ENCODE measurements at regions not wholly inside any gene's neighbourhood (a gene's known extent, or its start where the extent isn't known, plus 50 kb on each side); places are given as distances from the start of the nearest gene placed in this dataset.

- no peak for FAIRE-seq
Observed at GRCh38 chr9:75775166-75775565, 115.3 kb upstream of the PCSK5 start.

DNA sequence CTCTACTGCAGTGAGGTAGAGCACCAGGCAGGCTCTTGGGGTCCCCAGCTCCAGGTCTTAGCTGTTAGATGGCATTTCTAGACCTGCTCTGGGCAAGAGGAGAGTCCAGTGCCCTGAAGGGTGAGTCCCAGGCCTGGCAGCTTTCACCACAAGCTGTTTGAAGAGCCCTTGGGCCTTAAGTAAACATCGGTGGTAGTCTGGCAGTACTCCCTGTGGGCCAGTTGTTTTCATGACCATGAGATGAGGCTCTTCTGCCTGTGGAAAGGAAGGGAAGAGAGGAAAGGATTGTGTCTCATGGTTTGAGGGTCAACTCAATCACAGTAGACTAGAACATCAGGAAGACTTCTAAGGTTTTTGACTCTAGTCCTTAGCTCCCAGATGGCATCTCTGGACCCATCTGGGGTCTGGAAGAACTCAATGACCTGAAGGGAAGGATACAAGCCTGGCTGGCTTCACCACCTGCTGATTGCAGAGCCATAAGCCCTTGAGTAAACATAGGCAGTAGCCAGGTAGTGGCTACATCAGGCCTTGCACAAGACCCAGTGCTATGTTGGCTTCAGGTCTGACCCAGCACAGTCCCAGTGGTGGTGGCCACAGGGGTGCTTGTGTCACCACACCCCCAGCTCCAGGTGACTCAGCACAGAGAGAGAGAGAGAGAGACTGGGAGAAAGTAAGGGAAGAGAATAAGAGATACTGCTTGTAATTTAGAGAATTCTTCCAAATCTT, 114.3 kb upstream of the PCSK5 start:
- TF ChIP-seq MYC (IDR thresholded peaks at IDR 0.05; ENCODE audit: low read depth, low read length) (no peak), FOS (IDR thresholded peaks at IDR 0.05; ENCODE audit: borderline replicate concordance, insufficient read depth, low read length) (no peak)
- Histone ChIP-seq H4K20me1 (replicated peaks; ENCODE audit: control insufficient read depth, extremely low read depth, insufficient read depth, low read length) (no peaks in the 10 kb centered on the region), H2AFZ (ENCODE audit: low read depth, low read length) (no peak overlapping the region), H3K9ac (replicated peaks; ENCODE audit: extremely low read depth, insufficient read depth, low read length) (no peak overlapping the region), H3K9me1 (replicated peaks; ENCODE audit: control insufficient read depth, extremely low read depth, insufficient read depth, low read length) (no peaks in the 10 kb centered on the region), H3K4me2 (ENCODE audit: insufficient read depth, low read length) (no peak overlapping the region), H3K27ac (ENCODE audit: insufficient read depth, low read depth, low read length) (no peak overlapping the region), H3K4me3 (replicated peaks in 1 of 3; ENCODE audit: insufficient read depth in 1 of 3, low read depth in 1 of 3, low read length in 3 of 3) (no peak overlapping the region), H3K36me3 (ENCODE audit: control insufficient read depth in 2 of 2, extremely low read depth in 1 of 2, insufficient read depth in 2 of 2, low read length in 2 of 2) (no peaks in the 10 kb centered on the region), H3K27me3 (ENCODE audit: control insufficient read depth in 2 of 2, insufficient read depth in 2 of 2, low read length in 2 of 2) (no peaks in the 10 kb centered on the region), H3K9me3 (replicated peaks; ENCODE audit: control insufficient read depth, insufficient read depth, low read length) (no peaks in the 10 kb centered on the region), H3K4me1 (ENCODE audit: control insufficient read depth, extremely low read depth, insufficient read depth, low read length) (no peaks in the 10 kb centered on the region), H3K79me2 (ENCODE audit: control insufficient read depth, insufficient read depth, low read length) (no peaks in the 10 kb centered on the region)
- POLR2A ChIA-PET = no interaction called here
- FAIRE-seq (no peak), DNase-seq (ENCODE audit: low read depth, low spot score) (no peak)
- dilution Hi-C loops (cut with MboI; ENCODE audit: extremely low pct_ligation_motif_present, low sequenced_read_pairs) (no loop called here), intact Hi-C loops (cut with micrococcal nuclease) (no loop called here)
- no TSS peak for BruUV-seq (replicated peaks)
- CTCF ChIA-PET = no interaction called here

More at GRCh38 chr9:75775166-75775565, 115.3 kb upstream of the PCSK5 start:
- H3K9me3 ChIP-seq (replicated peaks; ENCODE audit: control insufficient read depth, insufficient read depth, low read length) = no peaks in the 10 kb centered on the region
- H3K27me3 ChIP-seq (ENCODE audit: control insufficient read depth in 2 of 2, insufficient read depth in 2 of 2, low read length in 2 of 2) = no peaks in the 10 kb centered on the region
- no peaks in the 10 kb centered on the region for H3K9me1 ChIP-seq (replicated peaks; ENCODE audit: control insufficient read depth, extremely low read depth, insufficient read depth, low read length)
- no peak for DNase-seq (ENCODE audit: low read depth, low spot score)
- no peak overlapping the region for H3K4me2 ChIP-seq (ENCODE audit: insufficient read depth, low read length)
- CTCF ChIA-PET = no interaction called here
- no peak overlapping the region for H3K4me3 ChIP-seq (replicated peaks in 1 of 3; ENCODE audit: insufficient read depth in 1 of 3, low read depth in 1 of 3, low read length in 3 of 3)
- POLR2A ChIA-PET = no interaction called here
- no peak overlapping the region for H3K9ac ChIP-seq (replicated peaks; ENCODE audit: extremely low read depth, insufficient read depth, low read length)
- dilution Hi-C loops (cut with MboI; ENCODE audit: extremely low pct_ligation_motif_present, low sequenced_read_pairs) (no loop called here), intact Hi-C loops (cut with micrococcal nuclease) (no loop called here)
- no peak overlapping the region for H2AFZ ChIP-seq (ENCODE audit: low read depth, low read length)
- H3K79me2 ChIP-seq (ENCODE audit: control insufficient read depth, insufficient read depth, low read length) = no peaks in the 10 kb centered on the region
- no peak overlapping the region for H3K27ac ChIP-seq (ENCODE audit: insufficient read depth, low read depth, low read length)
- H3K4me1 ChIP-seq (ENCODE audit: control insufficient read depth, extremely low read depth, insufficient read depth, low read length) = no peaks in the 10 kb centered on the region
- no peaks in the 10 kb centered on the region for H4K20me1 ChIP-seq (replicated peaks; ENCODE audit: control insufficient read depth, extremely low read depth, insufficient read depth, low read length)
- H3K36me3 ChIP-seq (ENCODE audit: control insufficient read depth in 2 of 2, extremely low read depth in 1 of 2, insufficient read depth in 2 of 2, low read length in 2 of 2) = no peaks in the 10 kb centered on the region
- TF ChIP-seq JUN (IDR thresholded peaks at IDR 0.05; ENCODE audit: borderline replicate concordance, insufficient read depth, insufficient read length, low read depth) (no peak), EZH2 (IDR thresholded peaks at IDR 0.05; ENCODE audit: borderline replicate concordance, low read depth, low read length, severe bottlenecking) (no peak)
- no TSS peak for BruUV-seq (replicated peaks)
